ENCODE measurements at regions not wholly inside any gene's neighbourhood (a gene's known extent, or its start where the extent isn't known, plus 50 kb on each side); places are given as distances from the start of the nearest gene placed in this dataset.

DNA sequence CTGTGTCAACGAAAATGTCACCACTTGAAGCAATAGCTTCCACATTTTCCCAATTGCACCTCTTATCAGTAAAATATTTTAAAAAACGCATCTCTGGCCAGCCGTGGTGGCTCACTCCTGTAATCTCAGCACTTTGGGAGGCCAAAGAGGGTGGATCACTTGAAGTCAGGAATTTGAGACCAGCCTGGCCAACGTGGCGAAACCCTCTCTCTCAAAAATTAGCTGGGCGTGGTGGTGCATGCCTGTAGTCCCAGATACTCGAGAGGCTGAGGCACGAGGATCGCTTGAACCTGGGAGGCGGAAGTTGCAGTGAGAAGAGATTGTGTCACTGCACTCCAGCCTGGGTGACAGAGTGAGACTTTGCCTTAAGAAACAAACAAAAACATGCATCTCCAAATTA, 210.1 kb upstream of the CHD1 start:
- DNase-seq (ENCODE audit: low read depth, low spot score), result no peak

DNA sequence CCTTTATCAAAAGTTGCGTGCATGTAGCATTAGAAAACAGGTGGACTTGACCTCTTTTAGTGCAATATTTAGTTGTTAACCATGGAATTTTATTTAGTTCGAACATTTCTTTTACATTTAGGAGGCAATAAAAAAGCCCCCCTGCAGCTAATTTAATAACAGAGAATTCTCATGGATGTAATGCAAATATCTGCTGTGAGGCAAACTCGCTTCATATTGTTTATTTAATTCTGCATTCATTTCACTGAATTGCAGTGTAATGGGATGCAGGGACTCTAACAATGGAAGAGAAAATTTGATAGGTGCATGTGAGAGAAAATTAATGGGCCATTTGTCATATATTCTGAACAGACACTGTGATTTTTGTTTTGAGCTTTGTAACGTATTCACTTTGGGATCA, 205.1 kb upstream of the CHD1 start:
- DNase-seq (ENCODE audit: low read depth, low spot score), result no peak

DNA sequence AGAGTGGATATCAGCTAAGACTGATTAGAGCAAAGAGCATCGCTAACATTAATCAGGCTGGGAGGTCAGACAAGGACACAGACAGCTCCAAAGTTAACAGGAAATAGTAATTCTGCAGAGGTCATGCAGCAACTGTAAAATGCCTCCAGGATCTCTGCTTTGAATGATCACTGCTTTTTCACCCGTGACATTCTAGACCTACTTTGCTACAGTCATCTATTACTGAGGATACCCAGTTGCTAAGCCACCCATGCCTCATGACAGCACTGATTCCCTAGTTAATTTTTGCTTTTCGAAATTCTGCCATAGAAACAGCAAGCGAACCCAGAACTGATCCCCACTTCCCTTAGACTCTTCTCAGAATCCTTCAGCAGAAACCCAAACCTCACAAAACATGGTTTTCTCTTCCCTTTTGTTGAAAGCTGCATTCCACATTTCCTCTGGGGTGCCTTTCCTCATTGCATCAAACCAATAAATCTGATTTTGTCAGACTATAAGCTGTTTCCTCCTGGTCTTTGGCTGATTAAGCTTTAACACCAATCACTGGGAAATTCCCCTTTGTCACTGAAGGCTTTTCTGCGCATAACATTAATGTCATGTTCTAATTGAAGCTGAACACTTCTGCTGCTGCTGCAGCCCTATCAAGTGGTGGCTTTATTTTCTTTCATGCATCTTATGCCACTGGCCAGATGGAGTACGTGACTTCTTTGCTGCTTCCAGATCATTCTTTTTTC, 201.1 kb upstream of the CHD1 start:
- no peak for DNase-seq (ENCODE audit: low read depth, low spot score)

DNA sequence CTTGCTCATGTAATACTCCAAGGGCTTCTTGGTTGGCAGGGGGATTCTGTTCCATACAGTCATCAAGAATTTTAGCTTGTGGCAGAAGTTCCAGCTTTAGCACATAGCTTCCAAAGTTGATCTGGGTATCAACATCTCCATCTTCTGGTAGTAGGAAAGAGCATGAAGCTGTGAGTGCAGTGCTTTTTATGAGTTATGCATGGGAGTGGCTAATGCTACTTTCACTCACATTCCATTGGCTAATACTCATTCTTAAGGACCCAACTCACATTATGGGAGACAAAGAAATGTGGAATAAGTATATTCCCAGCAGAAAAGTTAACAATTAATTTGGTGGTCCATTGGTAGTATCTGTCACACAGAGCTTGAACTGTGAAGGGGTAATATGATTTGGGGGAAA, 194.2 kb upstream of the CHD1 start:
- no peak for DNase-seq (ENCODE audit: low read depth, low spot score)

DNA sequence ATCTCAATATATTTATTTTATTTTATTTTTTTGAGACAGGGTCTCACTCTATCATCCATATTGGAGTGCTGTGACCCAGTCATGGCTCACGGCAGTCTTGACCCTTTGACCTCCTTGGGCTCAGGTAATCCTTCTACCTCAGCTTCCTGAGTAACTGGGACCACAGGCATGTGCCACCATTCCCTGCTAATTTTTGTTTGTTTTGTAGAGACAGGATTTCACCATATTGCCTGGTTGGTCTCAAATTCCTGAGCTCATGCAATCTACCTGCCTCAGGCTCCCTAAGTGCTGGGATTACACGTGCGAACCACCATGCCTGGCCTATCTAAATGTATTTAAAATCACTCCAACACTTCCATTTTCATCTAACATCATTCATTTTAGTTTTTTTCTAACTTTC, 190.5 kb upstream of the CHD1 start:
- DNase-seq (ENCODE audit: low read depth, low spot score), result no peak

DNA sequence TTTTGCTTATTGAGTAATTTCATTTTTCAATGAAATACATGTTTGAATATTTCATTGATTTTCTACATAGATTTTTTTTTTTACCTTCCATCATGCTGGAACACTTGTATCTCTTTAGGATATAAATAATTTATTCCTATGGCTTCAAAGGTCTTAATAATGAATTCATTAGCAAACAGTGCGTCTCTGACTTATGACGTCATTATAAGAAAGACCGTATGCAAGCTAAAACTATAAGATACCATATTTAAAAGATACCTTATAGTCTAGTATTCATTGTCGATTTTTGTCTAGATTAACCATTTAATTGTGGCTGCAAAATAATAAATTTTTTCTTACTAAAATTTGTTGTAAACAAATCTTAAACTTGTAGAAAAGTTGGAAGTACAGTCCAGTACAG, 187.7 kb upstream of the CHD1 start:
- DNase-seq (ENCODE audit: low read depth, low spot score), result no peak

DNA sequence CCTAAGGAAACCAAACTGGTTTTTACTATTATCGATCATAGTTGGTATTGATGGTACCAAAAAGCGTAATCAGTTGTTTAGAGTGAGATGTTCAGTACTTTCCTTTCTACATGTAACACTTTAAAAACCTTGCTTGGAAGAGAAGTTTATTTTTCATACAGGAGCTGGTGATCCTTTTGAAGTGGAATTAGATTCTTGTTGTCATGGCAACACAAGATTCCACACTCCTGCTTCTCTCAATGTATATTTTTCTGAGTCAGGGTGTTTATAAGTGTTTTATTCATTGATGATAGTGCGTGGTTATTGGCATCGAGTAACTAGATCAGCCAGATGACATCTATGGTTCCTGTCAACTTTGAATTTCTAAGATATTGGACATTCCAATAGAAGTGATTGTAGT, 181.1 kb upstream of the CHD1 start:
- DNase-seq (ENCODE audit: low read depth, low spot score), result no peak

DNA sequence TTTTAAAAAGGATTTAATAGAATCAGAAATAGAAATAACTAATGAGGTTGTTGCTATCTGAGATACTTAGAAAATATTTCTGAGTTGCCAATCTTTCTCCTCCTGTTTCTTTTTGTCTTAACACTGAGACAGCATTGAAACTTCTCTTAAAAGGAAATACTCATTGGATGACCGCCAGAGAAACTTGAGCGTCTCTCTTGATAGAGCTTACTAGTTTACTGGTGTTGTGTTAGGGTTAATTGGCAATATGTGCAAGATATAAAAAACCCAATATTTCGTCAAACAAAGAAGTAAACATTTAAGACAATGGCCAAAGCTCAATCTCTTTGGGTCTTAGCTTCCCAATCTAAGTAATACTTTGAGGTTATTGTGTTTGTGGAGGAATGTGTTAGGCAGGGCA, 176.4 kb upstream of the CHD1 start:
- DNase-seq (ENCODE audit: low read depth, low spot score), result no peak

DNA sequence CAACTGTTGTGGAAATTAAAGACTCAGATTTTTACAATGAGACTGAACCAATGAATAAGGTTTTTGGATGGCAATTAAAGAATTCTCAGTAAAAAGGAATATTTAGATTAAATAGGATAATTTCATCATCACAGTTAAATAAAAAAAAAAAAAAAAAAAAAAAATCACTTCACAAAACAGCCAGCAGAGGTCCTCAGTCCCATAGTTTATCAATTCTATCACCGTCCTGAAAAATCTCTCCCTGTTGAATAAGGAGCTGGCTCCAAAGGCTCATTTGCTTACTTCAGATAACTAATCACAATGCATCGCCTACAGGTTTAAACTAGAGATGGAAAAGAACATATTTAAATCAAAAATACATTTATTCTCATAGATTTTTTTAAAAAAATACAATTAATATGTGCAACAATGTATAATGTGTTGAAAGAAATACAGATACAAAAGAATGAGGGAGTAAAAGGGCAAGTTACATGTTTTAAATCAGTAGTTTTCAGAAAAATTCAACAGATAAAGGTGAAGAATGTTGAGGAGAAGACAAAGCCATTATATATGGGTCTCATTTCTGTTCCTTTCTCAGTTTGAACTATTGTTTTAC, 175.8 kb upstream of the CHD1 start:
- DNase-seq (ENCODE audit: low read depth, low spot score), result peak; percentile 7

DNA sequence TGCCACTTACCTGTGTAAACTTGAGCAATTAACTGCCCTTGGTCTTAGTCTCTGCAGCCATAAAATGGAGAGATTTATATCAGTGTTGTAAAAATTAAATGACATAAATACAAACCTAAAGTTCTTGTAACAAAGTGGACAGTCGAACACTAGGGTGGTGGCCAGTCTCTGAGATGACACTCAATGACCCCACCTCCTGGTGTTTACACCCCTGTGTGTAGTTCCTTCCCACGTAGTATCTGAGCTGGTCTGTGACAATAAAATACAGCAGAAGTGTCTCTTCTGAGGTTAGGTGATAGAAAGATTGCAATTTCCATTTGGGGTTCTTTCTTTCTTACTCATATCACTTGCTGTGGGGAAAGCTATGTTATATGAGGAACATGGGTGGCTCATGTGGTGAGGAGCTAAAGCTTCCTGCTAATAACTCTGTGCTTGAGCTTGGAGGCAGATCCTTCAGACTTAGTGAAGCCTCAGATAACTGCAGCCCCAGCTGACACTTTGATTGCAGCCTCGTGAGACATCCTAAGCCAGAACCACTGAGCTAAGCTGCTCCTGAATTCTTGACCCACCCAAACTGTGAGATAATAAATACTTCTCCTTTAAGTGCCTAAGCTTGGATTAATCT, 173.4 kb upstream of the CHD1 start:
- no peak for DNase-seq (ENCODE audit: low read depth, low spot score)

DNA sequence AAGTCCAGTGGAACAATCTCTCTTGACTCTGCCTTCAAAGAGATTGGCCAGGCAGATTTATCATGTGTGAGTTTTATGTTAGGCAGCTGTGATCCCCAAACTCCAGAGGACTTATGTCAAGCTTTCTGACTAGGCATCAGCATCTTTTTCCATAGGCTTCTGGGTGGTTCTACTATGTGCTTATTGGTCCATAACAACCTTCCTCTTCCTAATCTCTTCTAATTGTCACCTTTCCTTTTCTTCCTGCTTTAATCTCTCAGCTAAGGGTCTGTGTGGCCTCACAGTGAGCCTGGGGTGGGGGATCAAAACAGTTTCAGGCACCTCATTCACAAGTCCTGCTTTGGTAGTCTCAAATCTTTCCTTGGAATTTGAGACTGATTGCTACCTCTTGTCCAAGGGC, 170.9 kb upstream of the CHD1 start:
- no peak for DNase-seq (ENCODE audit: low read depth, low spot score)

DNA sequence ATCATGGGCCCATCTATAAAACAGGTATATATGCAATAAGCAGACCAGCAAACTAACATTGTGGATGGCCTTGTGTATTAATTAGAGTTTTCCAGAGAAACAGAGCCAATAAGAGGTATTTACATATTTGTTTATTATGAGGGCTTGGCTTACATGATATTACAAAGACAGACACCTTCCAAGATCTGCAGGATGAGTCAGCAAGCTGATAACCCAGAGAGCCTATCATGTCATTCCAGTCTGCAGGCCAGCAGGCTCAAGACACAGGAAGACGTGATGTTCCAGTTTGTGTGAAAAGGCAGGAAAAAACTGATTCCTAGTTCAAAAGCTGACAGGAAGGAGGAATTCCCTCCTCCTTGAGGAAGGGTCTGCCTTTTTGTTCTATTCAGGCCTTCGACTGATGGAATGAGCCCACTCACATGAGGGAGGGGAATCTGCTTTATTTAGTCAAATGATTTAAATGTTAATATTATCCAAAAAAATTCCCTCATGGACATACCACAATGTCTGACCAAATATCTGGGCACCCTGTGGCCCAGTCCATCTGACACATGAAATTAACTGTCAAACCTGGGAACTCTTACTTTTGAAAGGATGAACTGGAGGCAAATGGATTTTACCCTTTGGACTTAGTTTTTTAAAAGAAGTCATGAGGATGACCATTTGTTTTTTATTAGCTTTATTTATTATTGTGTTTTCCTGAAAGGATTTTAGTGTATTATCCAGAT, 161.2 kb upstream of the CHD1 start:
- DNase-seq (ENCODE audit: low read depth, low spot score), result no peak

DNA sequence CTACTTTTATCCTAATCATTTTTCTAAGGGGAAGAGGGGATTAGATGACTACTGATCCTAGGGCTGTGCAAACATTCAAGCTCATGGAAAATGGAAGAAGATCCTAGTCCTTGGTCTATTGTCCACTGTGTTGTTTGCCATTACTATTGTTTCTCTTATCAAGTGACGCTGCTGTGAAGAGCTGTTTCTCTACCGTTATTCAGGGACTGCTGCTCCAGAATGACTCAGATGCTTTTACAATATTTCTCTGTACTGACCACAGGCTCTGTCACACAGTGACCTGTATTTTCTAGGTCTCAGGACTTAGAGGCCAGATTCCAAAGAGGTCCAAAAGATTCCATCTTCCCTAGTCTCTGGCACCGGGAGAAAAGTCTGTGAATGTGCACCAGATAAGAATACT, 159.5 kb upstream of the CHD1 start:
- DNase-seq (ENCODE audit: low read depth, low spot score), result no peak

DNA sequence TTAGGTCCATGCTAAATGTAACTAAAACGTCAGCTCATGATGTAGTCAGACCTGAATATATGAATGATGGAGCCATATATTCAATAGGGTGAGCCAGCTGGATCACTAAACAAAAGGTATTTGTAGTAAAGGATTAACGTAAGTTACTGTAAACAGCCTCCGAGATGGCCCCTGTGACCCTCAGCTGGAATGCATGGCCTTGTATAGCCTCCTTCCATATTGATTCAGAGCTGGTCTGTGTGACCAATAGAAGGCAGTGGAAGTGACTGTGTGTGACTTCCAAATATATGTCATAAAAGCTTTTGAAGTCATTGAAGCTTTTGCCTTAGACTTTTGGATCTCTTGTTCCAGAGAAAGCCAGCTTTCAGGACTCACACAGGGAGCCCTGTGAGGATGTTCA, 154.4 kb upstream of the CHD1 start:
- no peak for DNase-seq (ENCODE audit: low read depth, low spot score)

DNA sequence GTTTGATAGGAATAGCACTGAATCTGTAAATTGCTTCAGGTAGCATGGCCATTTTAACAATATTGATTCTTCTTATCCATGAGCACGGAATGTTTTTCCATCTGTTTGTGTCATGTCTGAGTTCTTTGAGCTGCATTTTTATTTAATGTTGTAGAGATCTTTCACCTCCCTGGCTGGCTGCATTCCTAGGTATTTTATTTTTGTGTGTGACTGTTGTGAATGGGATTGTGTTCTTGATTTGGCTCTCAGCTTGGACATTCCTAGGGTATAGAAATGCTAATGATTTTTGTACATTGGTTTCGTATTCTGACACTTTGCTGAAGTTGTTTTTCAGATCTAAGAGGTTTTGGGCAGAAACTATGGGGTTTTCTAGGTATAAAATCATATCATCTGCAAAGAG, 152.9 kb upstream of the CHD1 start:
- DNase-seq (ENCODE audit: low read depth, low spot score), result no peak

DNA sequence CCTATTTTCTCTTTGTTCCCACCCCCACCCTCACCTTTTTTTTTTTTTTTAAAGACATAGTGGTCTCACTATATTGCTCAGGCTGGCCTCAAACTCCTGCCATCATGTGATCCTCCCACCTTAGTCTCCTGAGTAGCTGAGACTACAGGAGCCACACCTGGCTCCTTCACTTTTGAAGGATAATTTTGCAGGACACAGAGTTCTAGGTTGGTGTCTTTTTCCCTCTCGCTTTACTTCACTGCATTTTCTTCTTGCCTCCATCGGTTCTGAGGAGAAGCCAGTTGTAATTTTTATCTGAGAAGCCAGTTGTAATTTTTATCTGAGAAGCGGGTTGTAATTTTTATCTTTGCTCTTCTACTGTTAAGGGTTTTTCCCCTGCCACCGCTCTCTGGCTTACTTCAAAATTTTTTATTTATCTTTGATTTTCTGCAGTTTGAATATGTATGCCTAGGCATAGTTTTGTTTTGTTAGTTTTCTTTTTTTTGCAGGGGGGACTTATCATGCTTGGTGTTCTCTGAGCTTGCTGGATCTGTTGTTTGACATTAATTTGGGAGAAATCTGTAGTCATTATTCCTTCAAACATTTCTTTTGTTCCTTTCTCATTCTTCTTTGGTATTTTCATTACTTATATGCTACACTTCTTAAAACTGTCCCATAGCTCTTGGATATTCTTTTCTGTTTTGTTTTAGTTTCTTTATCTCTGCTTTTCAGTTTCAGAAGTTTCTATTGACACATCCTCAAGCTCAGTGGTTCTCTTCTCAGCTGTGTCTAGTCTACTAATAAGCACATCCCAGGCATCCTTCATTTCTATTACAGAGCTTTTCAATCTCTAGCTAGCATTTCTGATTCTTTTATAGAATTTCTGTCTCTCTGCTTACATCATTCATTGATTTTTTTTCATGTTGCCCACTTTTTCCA, 148.2 kb upstream of the CHD1 start:
- no peak for DNase-seq (ENCODE audit: low read depth, low spot score)

DNA sequence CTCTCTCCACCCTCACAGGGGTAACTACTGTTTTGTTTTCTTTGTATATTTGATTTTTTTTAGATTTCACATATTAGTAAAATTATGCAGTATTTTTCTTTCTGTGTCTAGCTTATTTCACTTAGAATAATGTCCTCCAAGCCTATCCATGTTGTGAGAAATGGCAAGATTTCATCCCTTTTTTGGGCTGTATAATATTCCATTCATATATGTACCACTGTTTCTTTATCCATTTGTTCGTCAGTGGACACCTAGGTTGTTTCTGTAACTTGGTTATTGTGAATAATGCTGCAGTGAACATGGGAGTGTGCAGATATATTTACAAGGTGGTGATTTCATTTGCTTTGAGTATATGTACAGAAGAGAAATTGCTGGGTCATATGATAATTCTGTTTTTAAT, 144.0 kb upstream of the CHD1 start:
- no peak for DNase-seq (ENCODE audit: low read depth, low spot score)

DNA sequence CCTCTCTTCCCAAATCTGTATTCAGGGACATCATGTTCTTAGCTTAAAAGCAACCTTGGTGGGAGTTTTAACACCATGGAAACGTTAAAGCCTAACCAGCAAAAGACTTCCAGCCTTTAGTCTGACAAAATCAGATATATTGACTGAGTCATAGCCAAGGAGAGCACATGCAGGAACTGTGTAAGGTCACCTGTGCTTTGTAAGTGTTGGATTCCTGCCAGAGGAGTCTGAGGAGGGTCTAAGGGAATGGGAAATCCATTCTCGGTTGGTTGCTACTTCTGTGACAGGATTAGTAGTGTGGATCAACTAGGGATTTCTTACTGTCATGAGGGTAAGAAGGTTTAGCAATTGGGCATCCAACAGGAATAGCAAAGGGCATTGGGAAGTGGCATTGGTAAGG, 142.0 kb upstream of the CHD1 start:
- DNase-seq (ENCODE audit: low read depth, low spot score), result no peak

DNA sequence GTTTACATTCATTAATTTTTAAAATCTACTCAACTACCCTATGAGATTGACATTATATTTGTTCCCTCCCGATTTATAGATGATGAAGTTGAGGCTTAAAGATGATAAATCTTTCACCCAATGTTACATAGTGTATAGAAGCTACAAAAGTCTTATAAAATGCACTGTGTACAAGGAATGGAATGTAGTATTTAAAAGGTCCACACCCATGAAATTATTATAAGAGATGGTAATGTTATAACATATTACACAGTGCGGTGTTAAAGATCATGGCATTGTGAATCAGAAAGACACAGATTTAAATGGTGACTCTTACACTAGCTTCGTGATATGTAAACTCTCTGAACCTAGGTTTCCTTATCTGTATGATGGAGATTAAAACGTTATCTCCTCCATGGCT, 141.6 kb upstream of the CHD1 start:
- no peak for DNase-seq (ENCODE audit: low read depth, low spot score)

DNA sequence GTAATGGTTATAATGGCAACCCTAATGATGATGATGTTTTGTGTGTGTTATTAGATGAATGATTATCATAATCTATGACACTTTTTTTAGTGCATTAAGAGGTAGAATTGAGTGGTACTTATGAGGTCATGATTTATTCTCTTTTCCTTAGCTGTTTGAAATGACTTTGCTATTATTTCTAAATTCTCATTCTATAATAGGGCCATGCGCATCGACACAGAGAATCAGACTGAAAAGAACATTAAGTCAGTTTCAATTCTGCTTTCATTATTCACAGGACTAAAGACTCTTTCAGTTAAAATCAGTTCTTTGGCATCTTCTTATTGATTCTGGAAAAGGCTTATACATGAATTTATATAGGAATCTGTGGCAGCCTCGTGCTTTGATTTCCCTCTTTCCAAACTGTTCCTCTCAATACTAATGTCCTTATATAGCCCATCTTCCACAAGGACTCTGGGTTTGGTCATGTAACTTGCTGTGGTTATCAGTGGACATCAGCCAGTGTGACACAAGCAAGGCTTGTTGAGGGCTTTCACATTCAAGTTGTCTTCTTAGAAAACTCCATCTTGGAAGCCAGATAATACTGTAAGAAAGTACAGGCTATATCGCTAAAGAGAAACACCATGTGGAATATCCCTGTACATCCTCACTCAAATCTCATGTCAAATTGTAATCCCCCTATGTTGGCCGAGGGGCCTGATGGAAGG, 140.3 kb upstream of the CHD1 start:
- no peak for DNase-seq (ENCODE audit: low read depth, low spot score)

DNA sequence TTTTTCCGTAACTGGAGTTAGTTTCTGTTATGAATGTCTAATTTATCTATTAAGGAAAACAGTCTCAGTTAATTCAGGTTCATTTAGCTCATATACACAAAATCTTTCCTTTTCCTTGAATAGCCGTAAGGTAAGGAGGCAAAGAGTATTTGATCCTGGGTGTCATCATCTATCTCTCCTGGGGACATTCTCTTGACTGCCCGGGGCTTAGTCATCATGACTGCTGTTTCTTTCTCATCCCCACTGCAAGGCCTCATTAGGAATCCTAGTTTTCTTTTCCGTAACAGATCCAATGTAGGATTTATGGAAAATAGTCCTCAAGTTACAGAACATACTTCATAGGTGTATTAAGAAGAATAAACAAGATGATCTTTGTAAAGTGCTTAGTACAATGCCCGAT, 134.9 kb upstream of the CHD1 start:
- no peak for DNase-seq (ENCODE audit: low read depth, low spot score)
